Hepatocyte (in vitro differentiated cells): ENCODE measurements at regions not wholly inside any gene's neighbourhood (a gene's known extent, or its start where the extent isn't known, plus 50 kb on each side); places are given as distances from the start of the nearest gene placed in this dataset.
"Not testable (repeated sequence)": the region's sequence is repeated elsewhere in the genome, so short reads cannot be mapped to it uniquely, and the experiment has no call there.

ENCODE experiments used
- DNase-seq: peaks from one replicate; pipeline ENCODE4 v3.0.0-alpha.2; 2016; ENCODE audit warnings: low spot score
- H2AFZ ChIP-seq: fragments of 200-600 bp; sonication (generic); 2 replicates; pipeline ENCODE4 v1.6.0; 2016; ENCODE audit warnings: antibody characterized with exemption, mild to moderate bottlenecking
- H3K27ac ChIP-seq: fragments of 200-600 bp; sonication (generic); 2 replicates; pipeline ENCODE4 v1.5.1; 2016; ENCODE audit warnings: mild to moderate bottlenecking
- H3K27me3 ChIP-seq: fragments of 200-600 bp; sonication (generic); 2 replicates; pipeline ENCODE4 v1.6.1; 2016
- H3K36me3 ChIP-seq: fragments of 200-600 bp; sonication (generic); replicated peaks from 2 replicates; pipeline ENCODE4 v1.5.1; 2016; ENCODE audit warnings: low read depth; ENCODE audit not compliant: insufficient read depth
- H3K4me1 ChIP-seq: fragments of 200-600 bp; sonication (generic); 2 replicates; pipeline ENCODE4 v1.5.1; 2016; ENCODE audit warnings: mild to moderate bottlenecking, moderate library complexity; ENCODE audit not compliant: insufficient read depth
- H3K4me2 ChIP-seq: fragments of 200-600 bp; sonication (generic); 2 replicates; pipeline ENCODE4 v1.6.0; 2016
- H3K4me3 ChIP-seq: fragments of 200-600 bp; sonication (generic); 2 replicates; pipeline ENCODE4 v1.5.1; 2016; ENCODE audit warnings: mild to moderate bottlenecking
- H3K79me2 ChIP-seq: fragments of 200-600 bp; sonication (generic); 2 replicates; pipeline ENCODE4 v1.6.0; 2017; ENCODE audit warnings: mild to moderate bottlenecking
- H3K9me2 ChIP-seq: fragments of 200-600 bp; sonication (generic); replicated peaks from 2 replicates; pipeline ENCODE4 v1.6.0; 2017; ENCODE audit warnings: mild to moderate bottlenecking; ENCODE audit not compliant: insufficient read depth
- H3K9me3 ChIP-seq: fragments of 200-600 bp; sonication (generic); 2 replicates; pipeline ENCODE4 v1.5.1; 2016; ENCODE audit warnings: low read depth, mild to moderate bottlenecking
- H4K20me1 ChIP-seq: fragments of 200-600 bp; sonication (generic); 2 replicates; pipeline ENCODE4 v1.6.0; 2016; ENCODE audit warnings: mild to moderate bottlenecking; ENCODE audit not compliant: insufficient read depth, poor library complexity, severe bottlenecking
- WGBS: methylation state at CpG from one replicate; pipeline ENCODE4 v1.1.6; 2016; ENCODE audit warnings: low lambda C conversion rate; ENCODE audit errors: missing lambda C conversion rate; 5-methylcytosine and 5-hydroxymethylcytosine counted together

DNA sequence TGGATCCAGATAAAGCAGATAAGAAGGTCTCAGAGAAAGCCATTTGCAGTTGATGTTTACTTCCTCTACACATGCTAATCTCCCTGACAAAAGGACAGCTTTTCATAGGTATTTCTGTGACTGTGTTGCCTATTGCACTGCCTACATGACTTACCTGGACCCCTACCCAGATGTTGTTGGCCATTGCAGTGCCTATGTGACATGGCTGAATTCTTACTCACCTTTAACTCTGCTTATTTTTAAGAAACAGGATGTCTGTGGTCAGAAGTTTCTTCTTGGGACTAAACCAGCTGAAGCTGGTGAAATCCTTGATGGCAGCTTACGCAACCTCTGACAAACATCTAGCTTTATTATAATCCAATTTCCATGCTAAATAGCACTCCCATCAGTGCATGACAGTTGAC lies 50.7 kb downstream of the PPIAL4D start:
- not testable (repeated sequence) for H3K79me2 ChIP-seq, H3K27ac ChIP-seq, H4K20me1 ChIP-seq, H3K4me3 ChIP-seq, H3K27me3 ChIP-seq, H3K36me3 ChIP-seq, H3K4me1 ChIP-seq, H2AFZ ChIP-seq, H3K4me2 ChIP-seq, DNase-seq, H3K9me3 ChIP-seq, H3K9me2 ChIP-seq
- 100% methylated on average over 1 of the region's 1 CpG for WGBS

GRCh38 chr1:145189543-145190030 lies 52.4 kb downstream of the PPIAL4D start:
- DNase-seq, H3K9me2 ChIP-seq, H3K79me2 ChIP-seq, H3K27me3 ChIP-seq, H4K20me1 ChIP-seq, H3K4me1 ChIP-seq, H2AFZ ChIP-seq, H3K4me3 ChIP-seq, H3K36me3 ChIP-seq, H3K9me3 ChIP-seq: not testable (repeated sequence)
- peak overlapping the region; percentile 89 for H3K27ac ChIP-seq
- 56% methylated on average over 3 of the region's 4 CpGs for WGBS
- peak overlapping the region; percentile 66 for H3K4me2 ChIP-seq

GRCh38 chr1:145188869-145189542 lies 53.0 kb downstream of the PPIAL4D start:
- H4K20me1 ChIP-seq, H3K9me3 ChIP-seq, H2AFZ ChIP-seq, H3K27me3 ChIP-seq, H3K9me2 ChIP-seq, H3K4me3 ChIP-seq, H3K4me1 ChIP-seq, H3K36me3 ChIP-seq, H3K79me2 ChIP-seq: not testable (repeated sequence)
- H3K4me2 ChIP-seq, result peak overlapping the region; percentile 66
- DNase-seq, result peak; percentile 19
- H3K27ac ChIP-seq, result peak overlapping the region; percentile 89
- WGBS, result 17% methylated on average over 6 of the region's 8 CpGs

GRCh38 chr1:145182606-145183413 lies 59.2 kb downstream of the PPIAL4D start:
- H3K4me2 ChIP-seq, H3K36me3 ChIP-seq, H2AFZ ChIP-seq, H3K4me1 ChIP-seq, H3K27me3 ChIP-seq, DNase-seq, H3K27ac ChIP-seq, H3K4me3 ChIP-seq, H4K20me1 ChIP-seq, H3K9me3 ChIP-seq, H3K79me2 ChIP-seq, H3K9me2 ChIP-seq: not testable (repeated sequence)
- WGBS, result 96% methylated on average over 3 of the region's 5 CpGs

DNA sequence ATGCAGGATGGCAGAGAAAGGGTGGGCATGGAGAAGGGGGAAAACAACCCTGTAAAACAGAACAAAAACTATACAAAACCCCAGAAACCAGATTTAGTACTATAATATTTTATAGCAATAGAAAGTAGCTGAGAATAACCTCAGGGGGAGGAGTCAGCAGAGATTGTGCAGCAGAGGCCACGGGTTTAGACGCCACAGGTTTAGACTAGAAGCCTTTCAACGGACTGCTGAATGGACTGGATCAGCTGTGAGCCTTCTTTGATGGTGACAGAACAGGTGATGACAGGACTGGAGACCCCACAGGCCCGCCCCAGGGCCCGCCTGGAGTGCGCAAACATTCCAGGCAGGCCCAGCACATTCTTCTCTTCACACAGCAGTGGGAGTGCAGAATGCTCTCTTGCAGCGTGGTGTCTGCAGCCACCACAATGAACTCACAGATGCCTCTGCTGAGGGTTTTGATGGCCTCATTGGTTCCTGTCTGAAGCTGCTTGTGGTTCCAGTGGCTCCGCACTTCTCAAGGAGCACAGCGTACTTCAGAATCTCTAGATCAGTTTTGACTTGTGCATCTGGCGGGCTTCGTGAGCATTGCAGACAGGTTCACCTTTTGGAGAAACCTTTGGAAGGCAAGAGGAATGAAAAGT lies 65.6 kb downstream of the PPIAL4D start:
- DNase-seq, H2AFZ ChIP-seq, H3K4me2 ChIP-seq, H3K27ac ChIP-seq, H3K4me1 ChIP-seq, H3K9me3 ChIP-seq, H3K36me3 ChIP-seq, H3K79me2 ChIP-seq, H3K4me3 ChIP-seq, H3K9me2 ChIP-seq, H4K20me1 ChIP-seq, H3K27me3 ChIP-seq: not testable (repeated sequence)
- 66% methylated on average over 5 of the region's 11 CpGs for WGBS

DNA sequence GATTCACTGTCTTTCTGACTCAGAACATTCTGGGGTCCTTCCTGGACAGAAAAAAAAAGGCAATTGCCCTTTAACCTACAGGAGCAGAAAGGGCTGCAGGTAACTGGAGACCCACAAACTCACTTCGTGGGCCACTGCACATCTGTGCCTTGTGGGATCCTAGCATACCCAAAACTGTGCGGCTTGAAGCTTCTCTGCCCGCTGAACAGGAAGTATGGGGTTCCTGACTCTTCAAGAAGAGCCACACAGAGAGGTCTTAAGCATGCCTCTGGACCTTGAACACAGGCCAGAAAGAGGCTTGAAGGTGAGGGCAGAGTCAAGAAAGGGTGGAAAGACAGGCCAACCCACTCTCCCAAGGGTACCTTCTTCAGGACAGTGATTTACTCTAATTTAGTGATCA lies 67.6 kb downstream of the PPIAL4D start:
- not testable (repeated sequence) for H3K27me3 ChIP-seq, H3K36me3 ChIP-seq, H2AFZ ChIP-seq, H3K9me3 ChIP-seq, H3K27ac ChIP-seq, H4K20me1 ChIP-seq, DNase-seq, H3K9me2 ChIP-seq, H3K4me2 ChIP-seq, H3K4me1 ChIP-seq, H3K79me2 ChIP-seq, H3K4me3 ChIP-seq
- no CpG with 5 or more reads among the region's 3 CpGs for WGBS

GRCh38 chr1:145168220-145168848 lies 72.6 kb downstream of the FAM72D start:
- H3K27me3 ChIP-seq, DNase-seq, H3K27ac ChIP-seq, H3K79me2 ChIP-seq, H3K4me2 ChIP-seq, H3K36me3 ChIP-seq, H3K9me3 ChIP-seq, H3K4me3 ChIP-seq, H4K20me1 ChIP-seq, H2AFZ ChIP-seq, H3K9me2 ChIP-seq, H3K4me1 ChIP-seq: not testable (repeated sequence)
- 98% methylated on average over 22 of the region's 37 CpGs for WGBS

- not testable (repeated sequence) for H3K4me3 ChIP-seq, DNase-seq, H3K27ac ChIP-seq, H3K4me2 ChIP-seq, H3K79me2 ChIP-seq, H3K27me3 ChIP-seq, H3K9me2 ChIP-seq, H2AFZ ChIP-seq, H4K20me1 ChIP-seq, H3K9me3 ChIP-seq, H3K4me1 ChIP-seq, H3K36me3 ChIP-seq
- WGBS, result no CpG with 5 or more reads among the region's 3 CpGs
Observed at GRCh38 chr1:145164360-145164759, 68.6 kb downstream of the FAM72D start.
